HepG2 (cell line): ENCODE measurements at regions not wholly inside any gene's neighbourhood (a gene's known extent, or its start where the extent isn't known, plus 50 kb on each side); places are given as distances from the start of the nearest gene placed in this dataset.

Source experiments
- CEBPG ChIP-seq: IDR thresholded peaks from 2 replicates; pipeline ENCODE4 v1.6.1; 2016
- CREBL2 ChIP-seq: sonication (generic); formaldehyde crosslinking; IDR thresholded peaks from 2 replicates; pipeline ENCODE4 v1.8.1; 2023; ENCODE audit warnings: missing genetic modification reagents, mild to moderate bottlenecking, borderline replicate concordance
- DPF2 ChIP-seq: sonication (generic); formaldehyde crosslinking; IDR thresholded peaks from 2 replicates; pipeline ENCODE4 v1.4.0; 2020; ENCODE audit warnings: mild to moderate bottlenecking, low read depth, missing genetic modification reagents, borderline replicate concordance
- GATAD2A ChIP-seq: IDR thresholded peaks from 2 replicates; pipeline ENCODE4 v1.6.1; 2016
- GFI1 ChIP-seq: sonication (generic); formaldehyde crosslinking; IDR thresholded peaks from 2 replicates; pipeline ENCODE4 v1.5.0; 2020; ENCODE audit warnings: missing genetic modification reagents, mild to moderate bottlenecking, borderline replicate concordance
- KLF12 ChIP-seq: sonication (generic); formaldehyde crosslinking; IDR thresholded peaks from 2 replicates; pipeline ENCODE4 v1.4.0; 2020; ENCODE audit warnings: missing genetic modification reagents, borderline replicate concordance
- MYPOP ChIP-seq: sonication (generic); formaldehyde crosslinking; IDR thresholded peaks from 2 replicates; pipeline ENCODE4 v1.8.1; 2023; ENCODE audit warnings: mild to moderate bottlenecking, moderate library complexity, missing genetic modification reagents
- REXO4 ChIP-seq: sonication (generic); formaldehyde crosslinking; IDR thresholded peaks from 2 replicates; pipeline ENCODE4 v1.8.0; 2022; ENCODE audit warnings: missing genetic modification reagents, mild to moderate bottlenecking, borderline replicate concordance
- THAP11 ChIP-seq: IDR thresholded peaks from 2 replicates; pipeline ENCODE4 v1.6.1; 2016; ENCODE audit warnings: missing biosample characterization, missing genetic modification reagents
- TRIM22 ChIP-seq: fragments of 450-650 bp; IDR thresholded peaks from 2 replicates; pipeline ENCODE4 v1.6.1; 2017
- ZBTB8A ChIP-seq: sonication (generic); formaldehyde crosslinking; IDR thresholded peaks from 2 replicates; pipeline ENCODE4 v1.4.0; 2020; ENCODE audit warnings: mild to moderate bottlenecking, low read depth, missing genetic modification reagents, borderline replicate concordance
- ZNF12 ChIP-seq: sonication (generic); formaldehyde crosslinking; IDR thresholded peaks from 2 replicates; pipeline ENCODE4 v1.5.0; 2020; ENCODE audit warnings: missing genetic modification reagents
- ZNF143 ChIP-seq: sonication (generic); formaldehyde crosslinking; IDR thresholded peaks from 2 replicates; pipeline ENCODE4 v1.4.0; 2020; ENCODE audit warnings: missing genetic modification reagents
- ZNF281 ChIP-seq: sonication (generic); formaldehyde crosslinking; IDR thresholded peaks from 2 replicates; pipeline ENCODE4 v1.4.0; 2020; ENCODE audit warnings: missing genetic modification reagents, borderline replicate concordance
- ZNF34 ChIP-seq: sonication (generic); formaldehyde crosslinking; IDR thresholded peaks from 2 replicates; pipeline ENCODE4 v1.4.0; 2020; ENCODE audit warnings: mild to moderate bottlenecking, missing genetic modification reagents, borderline replicate concordance
- ZNF552 ChIP-seq: sonication (generic); formaldehyde crosslinking; IDR thresholded peaks from 2 replicates; pipeline ENCODE4 v1.9.0; 2022; ENCODE audit warnings: missing genetic modification reagents, mild to moderate bottlenecking, borderline replicate concordance
- ZNF557 ChIP-seq: sonication (generic); formaldehyde crosslinking; IDR thresholded peaks from 2 replicates; pipeline ENCODE4 v1.4.0; 2020; ENCODE audit warnings: missing genetic modification reagents
- ZNF574 ChIP-seq: sonication (generic); formaldehyde crosslinking; IDR thresholded peaks from 2 replicates; pipeline ENCODE4 v1.4.0; 2020; ENCODE audit warnings: missing genetic modification reagents
- ZNF704 ChIP-seq: sonication (generic); formaldehyde crosslinking; IDR thresholded peaks from 2 replicates; pipeline ENCODE4 v1.8.1; 2023; ENCODE audit warnings: mild to moderate bottlenecking, inconsistent platforms, moderate library complexity, missing genetic modification reagents, borderline replicate concordance

GRCh38 chr2:145777297-145777696, 1257.4 kb upstream of the ZEB2 start (continued):
- TF ChIP-seq CREBL2, result no peak
- no peak for TF ChIP-seq TRIM22
- no peak for TF ChIP-seq KLF12 (CRISPR knock-in tag)
- no peak for TF ChIP-seq GFI1 (CRISPR knock-in tag)
- 0 out of 2 replicates have a peak, but pooled peaks have one; percentile 49 for TF ChIP-seq THAP11 (CRISPR knock-in tag)
- TF ChIP-seq ZNF12 (CRISPR knock-in tag), result 0 out of 2 replicates have a peak, but pooled peaks have one; percentile 48
- no peak for TF ChIP-seq REXO4 (CRISPR knock-in tag)
- TF ChIP-seq MYPOP (CRISPR knock-in tag), result no peak
- no peak for TF ChIP-seq ZNF281 (CRISPR knock-in tag)
- TF ChIP-seq DPF2, result peak; percentile 74; the same call in 1 of the 2 replicates
- no peak for TF ChIP-seq ZBTB8A (CRISPR knock-in tag)
- TF ChIP-seq ZNF704 (CRISPR knock-in tag), result no peak
- no peak for TF ChIP-seq ZNF574 (CRISPR knock-in tag)
- TF ChIP-seq ZNF143 (CRISPR knock-in tag), result no peak
- TF ChIP-seq GATAD2A, result peak; percentile 92
- TF ChIP-seq ZNF34 (CRISPR knock-in tag), result no peak
- TF ChIP-seq CEBPG, result peak; percentile 33; the same call in 1 of the 2 replicates
- no peak for TF ChIP-seq ZNF552
- no peak for TF ChIP-seq ZNF557 (CRISPR knock-in tag)
